ENCODE measurements at regions not wholly inside any gene's neighbourhood (a gene's known extent, or its start where the extent isn't known, plus 50 kb on each side); places are given as distances from the start of the nearest gene placed in this dataset.
"Not testable (repeated sequence)": the region's sequence is repeated elsewhere in the genome, so short reads cannot be mapped to it uniquely, and the experiment has no call there.

DNA sequence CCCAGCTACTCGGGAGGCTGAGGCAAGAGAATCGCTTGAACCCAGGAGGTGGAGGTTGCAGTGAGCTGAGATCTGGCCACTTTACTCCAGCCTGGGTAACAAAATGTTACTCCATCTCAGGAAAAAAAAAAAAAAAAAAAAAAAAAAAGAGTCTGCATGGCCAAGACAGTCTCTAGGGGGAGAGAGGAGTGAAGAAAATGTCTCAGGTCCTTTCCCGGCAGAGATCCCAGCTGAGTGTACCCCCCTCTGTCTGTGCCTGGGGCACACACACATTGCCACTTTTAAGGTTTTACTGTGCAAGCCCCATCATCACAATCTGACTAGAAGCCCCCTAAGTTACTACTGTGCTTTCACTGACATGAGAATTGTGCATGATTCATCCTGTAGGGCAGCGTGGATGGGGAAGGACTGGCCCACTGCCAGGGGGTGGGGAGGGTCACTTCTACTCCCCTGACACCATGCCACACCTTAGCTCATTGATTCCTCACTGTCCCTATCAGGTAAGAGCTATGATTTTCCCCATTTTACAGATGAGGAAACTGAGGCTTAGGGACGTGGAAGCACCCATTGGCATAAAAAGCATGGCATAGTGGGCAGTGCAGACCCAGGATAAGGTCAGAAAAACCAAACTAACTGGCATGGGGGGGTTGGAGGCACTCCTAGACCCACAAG lies 102.3 kb upstream of the LARP1 start:
- Mint-ChIP-seq H3K27me3 (ENCODE audit: insufficient read depth, low read depth, poor library complexity) (peaks cover 12% of the 10 kb centered on the region), H3K4me3 (no peak overlapping the region), H3K27ac (no peak overlapping the region), H3K9me3 (no peaks in the 10 kb centered on the region), H3K4me1 (peaks cover 17% of the 10 kb centered on the region), H3K36me3 (ENCODE audit: low read depth) (no peaks in the 10 kb centered on the region)
- Histone ChIP-seq H3K27ac (ENCODE audit: low read depth) (no peak overlapping the region), H3K9me2 (ENCODE audit: insufficient read depth) (no peaks in the 10 kb centered on the region), H3K4me1 (ENCODE audit: insufficient read depth) (peaks cover 9% of the 10 kb centered on the region; the same call in 1 of the 2 replicates), H4K20me1 (replicated peaks; ENCODE audit: insufficient read depth) (no peaks in the 10 kb centered on the region), H3K36me3 (ENCODE audit: insufficient read depth) (no peaks in the 10 kb centered on the region), H3K4me3 (no peak overlapping the region), H3K79me2 (replicated peaks; ENCODE audit: insufficient read depth) (no peaks in the 10 kb centered on the region), H2AFZ (no peak overlapping the region), H3F3A (replicated peaks; ENCODE audit: low read depth) (no peaks in the 10 kb centered on the region), H3K27me3 (ENCODE audit: insufficient read depth) (peaks cover 8% of the 10 kb centered on the region), H3K4me2 (no peak overlapping the region)
- peak; percentile 19 for DNase-seq (ENCODE audit: low spot score)
- TF ChIP-seq, protein P1, sequence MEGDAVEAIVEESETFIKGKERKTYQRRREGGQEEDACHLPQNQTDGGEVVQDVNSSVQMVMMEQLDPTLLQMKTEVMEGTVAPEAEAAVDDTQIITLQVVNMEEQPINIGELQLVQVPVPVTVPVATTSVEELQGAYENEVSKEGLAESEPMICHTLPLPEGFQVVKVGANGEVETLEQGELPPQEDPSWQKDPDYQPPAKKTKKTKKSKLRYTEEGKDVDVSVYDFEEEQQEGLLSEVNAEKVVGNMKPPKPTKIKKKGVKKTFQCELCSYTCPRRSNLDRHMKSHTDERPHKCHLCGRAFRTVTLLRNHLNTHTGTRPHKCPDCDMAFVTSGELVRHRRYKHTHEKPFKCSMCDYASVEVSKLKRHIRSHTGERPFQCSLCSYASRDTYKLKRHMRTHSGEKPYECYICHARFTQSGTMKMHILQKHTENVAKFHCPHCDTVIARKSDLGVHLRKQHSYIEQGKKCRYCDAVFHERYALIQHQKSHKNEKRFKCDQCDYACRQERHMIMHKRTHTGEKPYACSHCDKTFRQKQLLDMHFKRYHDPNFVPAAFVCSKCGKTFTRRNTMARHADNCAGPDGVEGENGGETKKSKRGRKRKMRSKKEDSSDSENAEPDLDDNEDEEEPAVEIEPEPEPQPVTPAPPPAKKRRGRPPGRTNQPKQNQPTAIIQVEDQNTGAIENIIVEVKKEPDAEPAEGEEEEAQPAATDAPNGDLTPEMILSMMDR (conservative IDR thresholded peaks at IDR 0.05; ENCODE audit: low read depth in 2 of 2): peak in 1 of 2 experiments; percentile 34; a peak in 2 of 4 replicates
- TF ChIP-seq, protein P2, sequence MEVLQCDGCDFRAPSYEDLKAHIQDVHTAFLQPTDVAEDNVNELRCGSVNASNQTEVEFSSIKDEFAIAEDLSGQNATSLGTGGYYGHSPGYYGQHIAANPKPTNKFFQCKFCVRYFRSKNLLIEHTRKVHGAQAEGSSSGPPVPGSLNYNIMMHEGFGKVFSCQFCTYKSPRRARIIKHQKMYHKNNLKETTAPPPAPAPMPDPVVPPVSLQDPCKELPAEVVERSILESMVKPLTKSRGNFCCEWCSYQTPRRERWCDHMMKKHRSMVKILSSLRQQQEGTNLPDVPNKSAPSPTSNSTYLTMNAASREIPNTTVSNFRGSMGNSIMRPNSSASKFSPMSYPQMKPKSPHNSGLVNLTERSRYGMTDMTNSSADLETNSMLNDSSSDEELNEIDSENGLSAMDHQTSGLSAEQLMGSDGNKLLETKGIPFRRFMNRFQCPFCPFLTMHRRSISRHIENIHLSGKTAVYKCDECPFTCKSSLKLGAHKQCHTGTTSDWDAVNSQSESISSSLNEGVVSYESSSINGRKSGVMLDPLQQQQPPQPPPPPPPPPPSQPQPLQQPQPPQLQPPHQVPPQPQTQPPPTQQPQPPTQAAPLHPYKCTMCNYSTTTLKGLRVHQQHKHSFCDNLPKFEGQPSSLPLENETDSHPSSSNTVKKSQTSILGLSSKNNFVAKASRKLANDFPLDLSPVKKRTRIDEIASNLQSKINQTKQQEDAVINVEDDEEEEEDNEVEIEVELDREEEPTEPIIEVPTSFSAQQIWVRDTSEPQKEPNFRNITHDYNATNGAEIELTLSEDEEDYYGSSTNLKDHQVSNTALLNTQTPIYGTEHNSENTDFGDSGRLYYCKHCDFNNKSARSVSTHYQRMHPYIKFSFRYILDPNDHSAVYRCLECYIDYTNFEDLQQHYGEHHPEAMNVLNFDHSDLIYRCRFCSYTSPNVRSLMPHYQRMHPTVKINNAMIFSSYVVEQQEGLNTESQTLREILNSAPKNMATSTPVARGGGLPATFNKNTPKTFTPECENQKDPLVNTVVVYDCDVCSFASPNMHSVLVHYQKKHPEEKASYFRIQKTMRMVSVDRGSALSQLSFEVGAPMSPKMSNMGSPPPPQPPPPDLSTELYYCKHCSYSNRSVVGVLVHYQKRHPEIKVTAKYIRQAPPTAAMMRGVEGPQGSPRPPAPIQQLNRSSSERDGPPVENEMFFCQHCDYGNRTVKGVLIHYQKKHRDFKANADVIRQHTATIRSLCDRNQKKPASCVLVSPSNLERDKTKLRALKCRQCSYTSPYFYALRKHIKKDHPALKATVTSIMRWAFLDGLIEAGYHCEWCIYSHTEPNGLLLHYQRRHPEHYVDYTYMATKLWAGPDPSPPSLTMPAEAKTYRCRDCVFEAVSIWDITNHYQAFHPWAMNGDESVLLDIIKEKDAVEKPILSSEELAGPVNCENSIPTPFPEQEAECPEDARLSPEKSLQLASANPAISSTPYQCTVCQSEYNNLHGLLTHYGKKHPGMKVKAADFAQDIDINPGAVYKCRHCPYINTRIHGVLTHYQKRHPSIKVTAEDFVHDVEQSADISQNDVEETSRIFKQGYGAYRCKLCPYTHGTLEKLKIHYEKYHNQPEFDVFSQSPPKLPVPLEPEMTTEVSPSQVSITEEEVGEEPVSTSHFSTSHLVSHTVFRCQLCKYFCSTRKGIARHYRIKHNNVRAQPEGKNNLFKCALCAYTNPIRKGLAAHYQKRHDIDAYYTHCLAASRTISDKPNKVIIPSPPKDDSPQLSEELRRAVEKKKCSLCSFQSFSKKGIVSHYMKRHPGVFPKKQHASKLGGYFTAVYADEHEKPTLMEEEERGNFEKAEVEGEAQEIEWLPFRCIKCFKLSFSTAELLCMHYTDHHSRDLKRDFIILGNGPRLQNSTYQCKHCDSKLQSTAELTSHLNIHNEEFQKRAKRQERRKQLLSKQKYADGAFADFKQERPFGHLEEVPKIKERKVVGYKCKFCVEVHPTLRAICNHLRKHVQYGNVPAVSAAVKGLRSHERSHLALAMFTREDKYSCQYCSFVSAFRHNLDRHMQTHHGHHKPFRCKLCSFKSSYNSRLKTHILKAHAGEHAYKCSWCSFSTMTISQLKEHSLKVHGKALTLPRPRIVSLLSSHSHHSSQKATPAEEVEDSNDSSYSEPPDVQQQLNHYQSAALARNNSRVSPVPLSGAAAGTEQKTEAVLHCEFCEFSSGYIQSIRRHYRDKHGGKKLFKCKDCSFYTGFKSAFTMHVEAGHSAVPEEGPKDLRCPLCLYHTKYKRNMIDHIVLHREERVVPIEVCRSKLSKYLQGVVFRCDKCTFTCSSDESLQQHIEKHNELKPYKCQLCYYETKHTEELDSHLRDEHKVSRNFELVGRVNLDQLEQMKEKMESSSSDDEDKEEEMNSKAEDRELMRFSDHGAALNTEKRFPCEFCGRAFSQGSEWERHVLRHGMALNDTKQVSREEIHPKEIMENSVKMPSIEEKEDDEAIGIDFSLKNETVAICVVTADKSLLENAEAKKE (CRISPR knock-in tag; IDR thresholded peaks at IDR 0.05): no peak
- no peak for TF ChIP-seq EZH2phosphoT487 (IDR thresholded peaks at IDR 0.05; ENCODE audit: unreplicated experiment)
- no peak for TF ChIP-seq CREB1 (CRISPR knock-in tag; IDR thresholded peaks at IDR 0.05; ENCODE audit: low read depth)
- peak; percentile 22; the same call in 2 of the 3 replicates for ATAC-seq

DNA sequence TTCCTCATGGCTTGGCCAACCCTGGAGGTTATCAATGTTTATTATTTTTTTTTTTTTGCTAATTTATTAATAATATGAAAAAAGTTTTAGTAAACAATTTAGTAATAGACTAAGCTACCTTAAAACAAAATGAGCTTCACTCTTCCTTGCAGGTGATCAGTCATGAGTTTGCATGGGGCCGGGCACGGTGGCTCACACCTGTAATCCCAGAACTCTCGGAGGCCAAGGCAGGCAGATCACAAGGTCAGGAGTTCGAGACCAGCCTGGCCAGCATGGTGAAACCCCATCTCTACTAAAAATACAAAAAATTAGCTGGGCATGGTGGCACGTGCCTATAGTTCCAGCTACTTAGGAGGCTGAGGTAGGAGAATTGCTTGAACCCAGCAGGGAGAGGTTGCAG lies 103.4 kb upstream of the LARP1 start:
- not testable (repeated sequence) for H3F3A ChIP-seq (replicated peaks; ENCODE audit: low read depth); H3K9me3 Mint-ChIP-seq; H3K27ac ChIP-seq (ENCODE audit: low read depth); H4K20me1 ChIP-seq (replicated peaks; ENCODE audit: insufficient read depth); H3K4me2 ChIP-seq; ATAC-seq; H3K79me2 ChIP-seq (replicated peaks; ENCODE audit: insufficient read depth); DNase-seq (ENCODE audit: low spot score); H3K9me2 ChIP-seq (ENCODE audit: insufficient read depth); H3K4me3 Mint-ChIP-seq; H3K4me3 ChIP-seq; H2AFZ ChIP-seq; H3K36me3 Mint-ChIP-seq (ENCODE audit: low read depth); H3K27ac Mint-ChIP-seq; H3K36me3 ChIP-seq (ENCODE audit: insufficient read depth)
- Mint-ChIP-seq H3K27me3 (ENCODE audit: insufficient read depth, low read depth, poor library complexity) (peaks cover 20% of the 10 kb centered on the region), H3K4me1 (peaks cover 27% of the 10 kb centered on the region)
- H3K4me1 ChIP-seq (ENCODE audit: insufficient read depth): peaks cover 17% of the 10 kb centered on the region; the same call in 1 of the 2 replicates
- H3K27me3 ChIP-seq (ENCODE audit: insufficient read depth): peaks cover 14% of the 10 kb centered on the region
